Endothelial cell of umbilical vein (primary cell): ENCODE measurements at regions not wholly inside any gene's neighbourhood (a gene's known extent, or its start where the extent isn't known, plus 50 kb on each side); places are given as distances from the start of the nearest gene placed in this dataset.

ENCODE experiments used
- BruUV-seq: library from RNA; stranded (reverse); fragments of 400-500 nt; replicated peaks from 2 replicates; lab custom pipeline; 2021; lab: Mats Ljungman, UMichigan
- CTCF ChIA-PET: fragments of 300-600, 350-600 bp; sonication (Branson Sonifier 250); formaldehyde crosslinking; loops from one replicate; lab custom pipeline; 2021; ENCODE audit warnings: antibody characterized with exemption, inconsistent platforms; lab: Charles Lee
- POLR2A ChIA-PET: fragments of 300-600, 350-600 bp; sonication (Branson Sonifier 250); formaldehyde crosslinking; loops from one replicate; lab custom pipeline; 2021; ENCODE audit warnings: antibody characterized with exemption, inconsistent platforms; lab: Charles Lee
- DNase-seq: peaks from one replicate; pipeline ENCODE4 v3.0.0-alpha.2; 2011; ENCODE audit warnings: low read depth, low spot score
- FAIRE-seq: peaks from 2 replicates; lab custom pipeline; 2011; peaks lifted over from hg19 to GRCh38; lab: Jason Lieb, UNC
- H2AFZ ChIP-seq: 2 replicates; pipeline ENCODE4 v1.6.0; 2012; ENCODE audit warnings: low read depth, low read length, control low read depth, inconsistent platforms
- H3K27ac ChIP-seq: 2 replicates; pipeline ENCODE4 v1.5.1; 2011; ENCODE audit warnings: low read depth, mild to moderate bottlenecking, control low read depth, low read length, moderate library complexity; ENCODE audit not compliant: insufficient read depth
- H3K27me3 ChIP-seq, 2 experiments: 2 replicates each; pipeline versions ENCODE4 v1.6.0 to v1.6.1; 2011; ENCODE audit warnings: low read length in 2 of 2, mixed read lengths in 1 of 2; ENCODE audit not compliant: control insufficient read depth in 2 of 2, insufficient read depth in 2 of 2
- H3K36me3 ChIP-seq, 2 experiments: 2 replicates in 1 of 2; 3 replicates in 1 of 2; pipeline ENCODE4 v1.5.1; 2011; ENCODE audit warnings: low read length in 2 of 2, mild to moderate bottlenecking in 1 of 2, moderate library complexity in 1 of 2; ENCODE audit not compliant: control insufficient read depth in 2 of 2, insufficient read depth in 2 of 2; ENCODE audit errors: extremely low read depth in 1 of 2
- H3K4me1 ChIP-seq: 3 replicates; pipeline ENCODE4 v1.5.1; 2011; ENCODE audit warnings: mild to moderate bottlenecking, low read length; ENCODE audit not compliant: control insufficient read depth, insufficient read depth; ENCODE audit errors: extremely low read depth
- H3K4me2 ChIP-seq: 2 replicates; pipeline ENCODE4 v1.6.1; 2011; ENCODE audit warnings: low read length, control low read depth, mixed read lengths; ENCODE audit not compliant: insufficient read depth
- H3K4me3 ChIP-seq, 3 experiments: fragments of 200-600 bp in 1 of 3; sonication (generic), shearing (Covaris generic) in 1 of 3; replicated peaks in 1 of 3; 2 replicates each; pipeline ENCODE4 v1.5.1; 2011 to 2016; ENCODE audit warnings: control low read depth in 3 of 3, low read length in 3 of 3, mild to moderate bottlenecking in 2 of 3, inconsistent platforms in 1 of 3, low read depth in 1 of 3, moderate library complexity in 1 of 3; ENCODE audit not compliant: insufficient read depth in 1 of 3
- H3K79me2 ChIP-seq: 2 replicates; pipeline ENCODE4 v1.6.0; 2012; ENCODE audit warnings: low read length, inconsistent platforms; ENCODE audit not compliant: control insufficient read depth, insufficient read depth
- H3K9ac ChIP-seq: replicated peaks from 2 replicates; pipeline ENCODE3; 2011; ENCODE audit warnings: low read length, control low read depth; ENCODE audit not compliant: insufficient read depth; ENCODE audit errors: extremely low read depth
- H3K9me1 ChIP-seq: replicated peaks from 3 replicates; pipeline ENCODE4 v1.6.0; 2011; ENCODE audit warnings: mild to moderate bottlenecking, low read length; ENCODE audit not compliant: control insufficient read depth, insufficient read depth; ENCODE audit errors: extremely low read depth
- H3K9me3 ChIP-seq: replicated peaks from 2 replicates; pipeline ENCODE4 v1.5.1; 2012; ENCODE audit warnings: low read length, inconsistent platforms; ENCODE audit not compliant: control insufficient read depth, insufficient read depth
- H4K20me1 ChIP-seq: replicated peaks from 2 replicates; pipeline ENCODE3; 2011; ENCODE audit warnings: mild to moderate bottlenecking, low read length; ENCODE audit not compliant: control insufficient read depth, insufficient read depth; ENCODE audit errors: extremely low read depth
- CTCF ChIP-seq, 2 donors: IDR thresholded peaks; 1 replicate in 1 of 2; 2 replicates in 1 of 2; pipeline ENCODE4 v1.5.1; 2011; ENCODE audit warnings: low read length in 2 of 2, mild to moderate bottlenecking in 2 of 2, moderate library complexity in 2 of 2, control low read depth in 1 of 2, inconsistent platforms in 1 of 2, low read depth in 1 of 2; ENCODE audit not compliant: insufficient read depth in 1 of 2; ENCODE audit errors: extremely low read depth in 1 of 2
- EZH2 ChIP-seq: IDR thresholded peaks from 2 replicates; pipeline ENCODE4 v1.6.1; 2012; ENCODE audit warnings: borderline replicate concordance, low read depth, mild to moderate bottlenecking, moderate library complexity, low read length, inconsistent platforms; ENCODE audit not compliant: severe bottlenecking
- FOS ChIP-seq: IDR thresholded peaks from 2 replicates; pipeline ENCODE4 v1.6.1; 2011; ENCODE audit warnings: mild to moderate bottlenecking, low read length, moderate library complexity, borderline replicate concordance; ENCODE audit not compliant: insufficient read depth
- GATA2 ChIP-seq: IDR thresholded peaks from 2 replicates; pipeline ENCODE4 v1.7.0; 2011; ENCODE audit warnings: low read depth, mild to moderate bottlenecking, moderate library complexity, mixed read lengths, low read length; ENCODE audit not compliant: insufficient read length, insufficient read depth
- JUN ChIP-seq: IDR thresholded peaks from 2 replicates; pipeline ENCODE4 v1.6.1; 2011; ENCODE audit warnings: borderline replicate concordance, low read depth; ENCODE audit not compliant: insufficient read length, insufficient read depth
- MAX ChIP-seq: IDR thresholded peaks from 2 replicates; pipeline ENCODE4 v1.6.1; 2011; ENCODE audit not compliant: insufficient read depth, insufficient read length
- MYC ChIP-seq: IDR thresholded peaks from one replicate; pipeline ENCODE4 v1.6.1; 2011; ENCODE audit warnings: mild to moderate bottlenecking, low read depth, low read length
- POLR2A ChIP-seq: IDR thresholded peaks from 2 replicates; pipeline ENCODE4 v1.6.1; 2012; ENCODE audit warnings: low read depth, mild to moderate bottlenecking, control low read depth, low read length
- POLR2AphosphoS5 ChIP-seq: IDR thresholded peaks from 2 replicates; pipeline ENCODE4 v1.6.1; 2012; ENCODE audit warnings: low read depth, mild to moderate bottlenecking, control low read depth, low read length, moderate library complexity; ENCODE audit not compliant: insufficient read depth
- dilution Hi-C: fragments of 300-500 bp; cut with MboI; formaldehyde crosslinking; loops from one replicate; pipeline ENCODE4 v1.15.0; 2019; ENCODE audit warnings: low sequenced_read_pairs; ENCODE audit not compliant: extremely low pct_ligation_motif_present
- intact Hi-C: fragments of 100-400 bp; cut with micrococcal nuclease; formaldehyde crosslinking; loops from one replicate; pipeline ENCODE4 v1.10.0; 2022

GRCh38 chr7:108808549-108809266, 239.0 kb downstream of the DNAJB9 start:
- H3K27ac ChIP-seq = no peak overlapping the region
- POLR2A ChIA-PET = no interaction called here
- CTCF ChIA-PET = interaction anchor here (1.3 kb wide), 1 partner anchor 16 kb away, joined by 3 read pairs; no protein-coding TSS in a partner anchor
- intact Hi-C loops = no loop called here
- H2AFZ ChIP-seq = no peak overlapping the region
- no peaks in the 10 kb centered on the region for H4K20me1 ChIP-seq
- dilution Hi-C loops = no loop called here
- FAIRE-seq (no peak), DNase-seq (no peak)
- H3K4me1 ChIP-seq = no peaks in the 10 kb centered on the region
- no peak for TF ChIP-seq MYC
- H3K4me3 ChIP-seq = no peak overlapping the region
- no peaks in the 10 kb centered on the region for H3K9me1 ChIP-seq
- no peaks in the 10 kb centered on the region for H3K79me2 ChIP-seq
- H3K4me2 ChIP-seq = no peak overlapping the region
- H3K9ac ChIP-seq = no peak overlapping the region
- no peaks in the 10 kb centered on the region for H3K36me3 ChIP-seq
- peaks cover 2 to 3% of the 10 kb centered on the region in 2 experiments for H3K27me3 ChIP-seq
- BruUV-seq = no TSS peak
- no peaks in the 10 kb centered on the region for H3K9me3 ChIP-seq

GRCh38 chr7:108809356-108809755, 239.7 kb downstream of the DNAJB9 start:
- dilution Hi-C loops = no loop called here
- no peak for FAIRE-seq

More at GRCh38 chr7:108809356-108809755, 239.7 kb downstream of the DNAJB9 start:
- Histone ChIP-seq H3K27ac (no peak overlapping the region), H3K79me2 (no peaks in the 10 kb centered on the region), H3K9me1 (no peaks in the 10 kb centered on the region), H3K4me1 (no peaks in the 10 kb centered on the region), H3K27me3 (peaks cover 2 to 3% of the 10 kb centered on the region in 2 experiments), H4K20me1 (no peaks in the 10 kb centered on the region), H3K36me3 (no peaks in the 10 kb centered on the region), H3K9me3 (no peaks in the 10 kb centered on the region), H2AFZ (no peak overlapping the region), H3K4me3 (no peak overlapping the region), H3K9ac (no peak overlapping the region), H3K4me2 (no peak overlapping the region)
- no peak for DNase-seq
- no TSS peak for BruUV-seq
- POLR2A ChIA-PET = no interaction called here
- TF ChIP-seq CTCF (IDR thresholded peaks at IDR 0.05; ENCODE audit: extremely low read depth in 1 of 2, insufficient read depth in 1 of 2, low read depth in 1 of 2, low read length in 2 of 2) (no peak), FOS (no peak), MAX (no peak), MYC (no peak), EZH2 (no peak), GATA2 (no peak), POLR2A (no peak), JUN (no peak), POLR2AphosphoS5 (no peak)
- CTCF ChIA-PET = interaction anchor here (1.3 kb wide), 1 partner anchor 15 kb away, joined by 3 read pairs; no protein-coding TSS in a partner anchor
- intact Hi-C loops = no loop called here
